ENCODE measurements at regions not wholly inside any gene's neighbourhood (a gene's known extent, or its start where the extent isn't known, plus 50 kb on each side); places are given as distances from the start of the nearest gene placed in this dataset.
"Not testable (repeated sequence)": the region's sequence is repeated elsewhere in the genome, so short reads cannot be mapped to it uniquely, and the experiment has no call there.

DNA sequence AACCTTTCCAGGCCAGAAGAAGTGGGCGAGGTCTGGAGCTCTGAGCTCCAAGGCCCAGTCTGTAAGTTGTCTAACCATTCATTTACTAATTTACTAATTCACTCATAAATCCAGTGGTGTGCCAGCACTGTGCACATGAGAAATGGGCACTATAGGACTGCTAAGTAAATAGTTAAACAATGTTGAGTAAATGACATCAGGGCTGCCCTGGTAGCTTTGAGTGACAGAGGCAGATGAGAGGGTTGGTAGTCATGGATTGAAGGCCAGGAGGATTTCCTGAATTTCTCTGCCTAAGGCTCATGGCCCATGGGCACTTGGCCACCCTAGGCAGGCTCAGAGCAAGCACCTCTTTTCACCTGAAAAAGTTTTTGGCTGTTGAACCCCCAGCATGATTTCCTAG lies 216.9 kb upstream of the RXFP2 start:
- DNase-seq = no peak

- DNase-seq = no peak
Measured at GRCh38 chr13:31528176-31528575, 211.2 kb upstream of the RXFP2 start.

- no peak for DNase-seq
Measured at GRCh38 chr13:31528758-31529157, 210.6 kb upstream of the RXFP2 start.

DNA sequence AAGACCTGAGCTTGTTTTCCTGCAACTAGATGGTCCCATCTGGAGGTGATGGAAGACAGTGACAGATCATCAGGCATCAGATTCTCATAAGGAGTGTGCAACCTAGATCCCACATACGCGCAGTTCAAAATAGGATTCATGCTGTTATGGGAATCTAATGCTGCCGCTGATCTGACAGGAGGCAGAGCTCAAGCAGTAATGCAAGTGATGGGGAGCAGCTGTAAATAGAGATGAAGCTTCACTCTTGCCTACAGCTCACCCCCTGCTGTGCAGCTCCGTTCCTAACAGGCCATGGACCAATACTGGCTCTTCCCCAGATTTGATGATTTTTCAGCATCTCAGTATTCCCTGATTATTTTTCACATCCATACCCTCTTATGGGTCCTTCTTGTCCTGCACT lies 208.4 kb upstream of the RXFP2 start:
- DNase-seq = no peak

GRCh38 chr13:31537052-31537451 lies 202.3 kb upstream of the RXFP2 start:
- no peak for DNase-seq

DNA sequence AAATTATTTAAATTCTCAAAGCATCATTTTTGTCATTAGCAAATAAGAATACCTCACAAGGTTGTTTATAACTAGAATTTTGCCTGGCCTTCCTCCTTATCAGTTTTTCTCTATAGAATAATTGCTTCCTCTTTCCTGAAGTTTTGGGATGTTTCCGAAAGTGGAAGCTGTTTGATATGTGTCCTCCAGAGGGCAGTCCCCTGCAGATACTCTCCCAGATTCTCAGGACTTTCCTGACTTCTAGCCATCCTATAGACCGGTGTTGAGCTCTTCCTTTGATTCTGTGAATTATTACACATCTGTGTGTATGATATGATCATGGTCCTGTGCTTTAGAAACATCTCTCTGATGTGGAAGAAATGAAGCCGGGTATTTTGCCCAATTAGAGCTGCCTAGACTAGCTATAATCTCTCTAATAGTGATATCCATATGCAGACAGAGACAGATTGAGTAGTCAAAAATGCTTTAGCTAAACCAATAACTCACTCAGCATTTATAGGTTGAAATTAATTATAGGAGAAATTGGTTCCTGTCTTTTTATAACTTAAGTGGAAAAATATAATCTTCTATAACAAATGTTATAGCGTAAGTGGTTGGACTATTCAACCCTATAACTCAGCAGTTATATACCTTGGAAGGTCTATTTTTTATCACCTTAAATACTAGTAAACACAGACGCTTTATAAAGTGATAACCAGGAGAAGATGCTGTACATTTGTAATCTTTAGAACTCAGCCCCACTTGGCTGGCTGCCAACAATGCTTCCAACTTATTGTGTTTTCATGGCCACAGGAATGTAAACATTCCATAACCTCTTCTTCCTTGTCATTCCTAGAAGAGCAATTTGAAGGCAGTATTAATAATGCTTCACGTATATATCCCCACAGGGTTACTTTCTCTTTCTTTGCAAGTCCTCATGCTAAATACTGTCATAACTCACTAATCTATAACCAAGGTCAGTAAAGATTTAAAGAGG lies 201.0 kb upstream of the RXFP2 start:
- peak in 1 of 2 experiments; percentile 20 for DNase-seq

- DNase-seq = no peak
Measured at GRCh38 chr13:31540281-31540680, 199.0 kb upstream of the RXFP2 start.

GRCh38 chr13:31543190-31543589 lies 196.1 kb upstream of the RXFP2 start:
- no peak for DNase-seq

- DNase-seq = no peak
Measured at GRCh38 chr13:31545616-31546015, 193.7 kb upstream of the RXFP2 start.

GRCh38 chr13:31556376-31556775 lies 182.9 kb upstream of the RXFP2 start:
- DNase-seq = no peak

GRCh38 chr13:31584221-31584620 lies 155.1 kb upstream of the RXFP2 start:
- not testable (repeated sequence) for DNase-seq

GRCh38 chr13:31587698-31588266 lies 151.5 kb upstream of the RXFP2 start:
- DNase-seq = no peak

GRCh38 chr13:31588316-31588715 lies 151.0 kb upstream of the RXFP2 start:
- no peak for DNase-seq

DNA sequence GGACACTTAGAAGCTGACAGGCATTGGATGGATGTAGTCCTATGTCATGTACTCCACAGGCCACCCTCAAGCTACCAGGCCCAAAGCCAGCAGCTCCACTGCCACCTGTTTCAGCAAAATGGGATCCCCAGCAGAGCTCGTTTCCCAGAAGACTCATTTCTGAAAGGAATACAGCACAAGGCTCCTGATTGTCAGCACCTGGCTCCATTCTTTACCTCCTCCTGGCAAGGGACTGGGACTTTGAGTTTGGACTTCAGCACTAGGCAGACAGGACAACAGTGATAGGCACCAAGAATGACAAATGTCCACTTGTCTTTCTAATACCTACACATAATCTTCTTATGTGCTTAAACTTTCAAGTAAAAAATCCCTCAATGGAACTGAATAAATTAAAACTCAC lies 150.4 kb upstream of the RXFP2 start:
- no peak for DNase-seq

DNA sequence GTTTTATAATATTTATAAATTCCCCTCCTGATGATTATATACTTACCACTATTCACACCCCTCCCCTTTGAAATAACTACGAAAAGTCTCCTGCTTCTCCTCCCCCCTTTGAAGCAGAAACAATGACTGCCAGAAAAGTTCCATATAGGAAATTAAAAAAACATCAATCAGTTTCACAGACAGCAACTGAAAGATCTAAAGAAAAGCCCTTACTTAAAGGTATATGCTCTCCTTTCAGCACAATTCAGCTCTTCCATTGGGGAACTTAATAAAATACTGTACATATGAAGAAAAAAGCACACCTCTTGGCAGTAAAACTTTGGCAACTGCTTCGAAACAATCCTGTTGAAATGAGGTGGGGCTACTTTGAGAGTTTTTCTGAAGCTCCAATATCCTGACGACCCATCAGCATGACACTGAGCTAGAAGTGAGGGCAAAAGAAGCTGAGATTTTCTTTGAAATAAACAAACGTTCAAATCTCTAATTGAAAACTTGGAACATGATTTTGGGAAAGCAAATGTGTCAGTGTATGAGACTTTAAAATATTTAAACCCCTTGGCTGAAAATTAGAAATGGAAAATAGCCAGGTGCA lies 147.6 kb upstream of the RXFP2 start:
- no peak for DNase-seq

DNA sequence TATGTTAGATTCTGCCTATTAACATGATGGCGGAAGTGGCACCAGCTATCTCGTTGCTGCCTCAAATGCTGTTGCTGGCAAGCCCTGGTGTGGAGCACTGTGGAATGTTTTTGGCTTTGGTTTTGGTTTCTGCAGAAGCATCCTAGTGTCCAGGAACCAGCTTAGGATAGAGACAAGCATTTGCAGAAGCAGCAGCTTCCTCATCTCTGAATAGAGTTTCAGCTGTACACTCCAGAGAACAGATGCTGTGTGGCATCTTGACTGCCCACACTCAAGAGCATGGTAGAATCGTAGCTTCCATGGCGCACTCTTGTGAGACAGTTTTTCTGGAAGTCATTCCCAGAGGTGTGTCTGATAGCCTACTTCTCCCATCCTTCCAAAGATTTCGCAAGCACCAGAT lies 145.3 kb upstream of the RXFP2 start:
- DNase-seq = no peak

DNA sequence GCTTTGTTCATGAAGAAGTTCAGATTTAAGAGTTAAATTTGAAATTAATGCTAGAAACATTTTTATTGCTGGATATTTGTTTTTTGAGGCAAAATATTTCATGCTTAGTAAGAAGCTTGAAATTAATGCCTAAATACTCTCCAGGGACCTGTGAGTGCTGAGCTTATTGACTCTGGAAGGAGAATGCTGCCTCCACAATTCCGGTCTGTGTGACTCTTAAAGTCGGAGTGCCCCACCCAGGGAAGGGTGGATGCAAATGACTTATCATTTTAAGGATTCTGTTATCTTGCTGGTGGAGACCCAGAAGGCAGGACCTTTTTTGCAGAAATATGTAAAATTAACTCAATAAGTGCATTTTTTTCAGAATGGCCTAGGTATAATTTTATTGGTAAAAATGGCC lies 143.8 kb upstream of the RXFP2 start:
- no peak for DNase-seq

DNA sequence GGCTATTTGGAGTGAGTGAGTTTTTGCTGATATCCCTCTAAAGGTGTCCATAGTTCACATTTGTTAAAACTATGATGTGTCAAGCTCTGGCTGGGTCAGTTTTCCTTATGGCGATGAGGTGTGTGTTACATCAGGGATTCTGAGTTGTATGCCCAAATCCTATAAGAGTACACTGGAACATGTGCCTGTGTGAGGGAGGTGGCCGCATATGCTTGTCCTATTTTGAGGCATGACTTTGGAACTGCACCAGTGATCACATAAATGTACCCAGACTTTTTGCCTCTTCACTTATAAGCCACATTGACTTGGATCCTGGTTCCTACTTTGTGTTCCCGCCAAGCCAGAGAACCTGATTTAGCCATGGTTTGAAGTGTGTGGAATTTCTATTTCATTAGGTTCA lies 140.3 kb upstream of the RXFP2 start:
- DNase-seq = no peak

GRCh38 chr13:31605076-31605860 lies 134.1 kb upstream of the RXFP2 start:
- no peak for DNase-seq

DNA sequence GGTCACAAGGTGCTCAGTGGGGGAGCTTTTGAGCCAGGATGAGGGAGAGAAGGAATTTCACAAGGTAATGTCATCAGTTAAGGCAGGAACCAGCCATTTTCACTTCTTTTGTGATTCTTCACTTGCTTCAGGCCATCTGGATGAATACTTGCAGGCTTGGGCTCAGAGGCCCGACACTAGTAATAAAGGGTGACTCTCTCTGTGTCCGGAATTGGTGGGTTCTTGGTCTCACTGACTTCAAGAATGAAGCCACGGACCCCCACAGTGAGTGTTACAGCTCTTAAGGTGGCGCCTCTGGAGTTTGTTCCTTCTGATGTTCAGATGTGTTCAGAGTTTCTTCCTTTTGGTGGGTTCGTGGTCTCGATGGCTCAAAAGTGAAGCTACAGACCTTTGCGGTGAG lies 131.8 kb upstream of the RXFP2 start:
- not testable (repeated sequence) for DNase-seq

- DNase-seq = not testable (repeated sequence)
Measured at GRCh38 chr13:31608780-31609179, 130.5 kb upstream of the RXFP2 start.

DNA sequence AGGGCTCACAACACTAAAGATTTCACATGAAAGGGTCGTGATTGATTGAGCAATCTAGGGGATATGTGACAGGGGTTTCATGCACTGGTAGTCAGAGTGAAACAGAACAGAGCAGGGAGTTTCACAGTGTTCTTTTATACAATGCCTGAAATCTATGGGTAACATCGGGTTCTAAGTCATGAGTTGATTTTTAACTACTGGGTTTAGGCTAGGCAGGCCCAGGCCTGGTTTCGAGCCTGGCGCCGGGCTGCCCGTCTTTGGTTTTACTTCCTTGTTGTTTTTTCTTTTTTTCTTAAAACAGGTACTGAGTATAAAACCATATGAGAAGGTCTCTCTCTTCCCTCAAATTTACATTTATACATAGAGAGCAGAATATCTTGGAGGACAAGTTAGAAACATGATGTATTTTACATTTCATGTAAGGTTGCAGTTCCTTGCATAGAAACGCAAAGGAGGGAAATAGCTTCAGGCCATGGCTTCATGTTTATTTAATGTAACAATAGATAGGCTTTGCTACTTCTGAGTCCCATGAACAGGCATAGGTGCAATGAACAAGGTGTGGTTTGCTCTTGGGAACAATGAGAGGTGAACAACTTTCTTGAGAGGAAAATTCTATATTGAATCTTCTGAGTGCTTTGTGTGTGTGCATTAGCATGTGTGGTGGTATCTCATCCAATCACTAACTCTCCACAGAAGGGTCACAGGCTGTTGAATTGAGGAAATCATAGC lies 128.9 kb upstream of the RXFP2 start:
- no peak for DNase-seq

GRCh38 chr13:31611214-31611613 lies 128.1 kb upstream of the RXFP2 start:
- no peak for DNase-seq

Data from SW 1271 (cell line).